ENCODE measurements at regions not wholly inside any gene's neighbourhood (a gene's known extent, or its start where the extent isn't known, plus 50 kb on each side); places are given as distances from the start of the nearest gene placed in this dataset.

DNA sequence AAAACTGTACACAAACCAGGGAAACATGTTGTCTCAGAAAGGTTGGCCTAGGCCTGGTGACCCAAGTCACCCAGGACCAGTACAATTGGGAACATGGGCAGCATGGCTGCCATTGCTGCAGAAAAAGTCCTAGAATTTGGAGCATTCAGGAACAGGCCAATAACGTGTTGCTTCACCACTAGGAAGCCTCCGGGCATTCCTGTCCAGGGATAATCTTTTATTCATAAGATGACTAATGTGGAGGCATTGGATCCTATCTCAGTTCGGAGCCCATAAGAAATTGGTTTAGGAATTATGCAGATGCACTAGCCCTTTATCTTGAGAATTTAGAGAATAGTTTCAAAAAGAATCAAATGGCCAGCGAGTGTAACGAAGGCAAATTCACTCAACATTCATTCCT, 242.8 kb upstream of the NDST4 start:
- no peak overlapping the region for H3K4me3 ChIP-seq (ENCODE audit: low read depth in 2 of 2, low read length in 1 of 2)
- H3K79me2 ChIP-seq (ENCODE audit: insufficient read depth): no peaks in the 10 kb centered on the region
- H3K9ac ChIP-seq: no peak overlapping the region
- H3K4me1 ChIP-seq (ENCODE audit: control insufficient read depth in 1 of 2, insufficient read depth in 2 of 2, low read depth in 1 of 2, low read length in 1 of 2): no peaks in the 10 kb centered on the region
- no peaks in the 10 kb centered on the region for H3K27me3 ChIP-seq (ENCODE audit: insufficient read depth)
- ChIA-PET POLR2A (no interaction called here), CTCF (no interaction called here)
- H3F3A ChIP-seq (replicated peaks; ENCODE audit: insufficient read depth): no peaks in the 10 kb centered on the region
- no peak overlapping the region for H3K4me2 ChIP-seq
- H2AFZ ChIP-seq (ENCODE audit: low read depth): no peak overlapping the region
- 45% methylated on average over 5 of the region's 5 CpGs for WGBS (ENCODE audit: low lambda C conversion rate)
- no peaks in the 10 kb centered on the region for H4K20me1 ChIP-seq (ENCODE audit: insufficient read depth)
- no peak overlapping the region for H3K27ac ChIP-seq (ENCODE audit: low read depth in 2 of 2, low read length in 1 of 2)
- TF ChIP-seq EP300 (IDR thresholded peaks at IDR 0.05; ENCODE audit: borderline replicate concordance in 1 of 2, low read depth in 1 of 2, low read length in 1 of 2) (no peak), FOXM1 (IDR thresholded peaks at IDR 0.05; ENCODE audit: low read depth) (no peak), CHD2 (IDR thresholded peaks at IDR 0.05; ENCODE audit: low read length, partially characterized antibody) (no peak), RAD21 (IDR thresholded peaks at IDR 0.05; ENCODE audit: low read length) (no peak), TCF12 (IDR thresholded peaks at IDR 0.05) (no peak), FOSL2 (IDR thresholded peaks at IDR 0.05; ENCODE audit: borderline replicate concordance, low read depth) (no peak), TEAD4 (IDR thresholded peaks at IDR 0.05; ENCODE audit: borderline replicate concordance, insufficient read depth) (no peak), RFX5 (IDR thresholded peaks at IDR 0.05; ENCODE audit: low read length) (no peak), SIN3A (IDR thresholded peaks at IDR 0.05; ENCODE audit: borderline replicate concordance, low read depth, low read length) (no peak), TAF1 (IDR thresholded peaks at IDR 0.05; ENCODE audit: borderline replicate concordance, low read depth, low read length) (no peak), GABPA (IDR thresholded peaks at IDR 0.05; ENCODE audit: low read depth) (no peak)
- TF ChIP-seq, protein P1, sequence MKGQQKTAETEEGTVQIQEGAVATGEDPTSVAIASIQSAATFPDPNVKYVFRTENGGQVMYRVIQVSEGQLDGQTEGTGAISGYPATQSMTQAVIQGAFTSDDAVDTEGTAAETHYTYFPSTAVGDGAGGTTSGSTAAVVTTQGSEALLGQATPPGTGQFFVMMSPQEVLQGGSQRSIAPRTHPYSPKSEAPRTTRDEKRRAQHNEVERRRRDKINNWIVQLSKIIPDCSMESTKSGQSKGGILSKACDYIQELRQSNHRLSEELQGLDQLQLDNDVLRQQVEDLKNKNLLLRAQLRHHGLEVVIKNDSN (IDR thresholded peaks at IDR 0.05; ENCODE audit: borderline replicate concordance, low read depth): no peak
- TF ChIP-seq, protein P2, sequence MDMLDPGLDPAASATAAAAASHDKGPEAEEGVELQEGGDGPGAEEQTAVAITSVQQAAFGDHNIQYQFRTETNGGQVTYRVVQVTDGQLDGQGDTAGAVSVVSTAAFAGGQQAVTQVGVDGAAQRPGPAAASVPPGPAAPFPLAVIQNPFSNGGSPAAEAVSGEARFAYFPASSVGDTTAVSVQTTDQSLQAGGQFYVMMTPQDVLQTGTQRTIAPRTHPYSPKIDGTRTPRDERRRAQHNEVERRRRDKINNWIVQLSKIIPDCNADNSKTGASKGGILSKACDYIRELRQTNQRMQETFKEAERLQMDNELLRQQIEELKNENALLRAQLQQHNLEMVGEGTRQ (IDR thresholded peaks at IDR 0.05; ENCODE audit: borderline replicate concordance, low read depth, low read length): no peak
- TF ChIP-seq, protein P3, sequence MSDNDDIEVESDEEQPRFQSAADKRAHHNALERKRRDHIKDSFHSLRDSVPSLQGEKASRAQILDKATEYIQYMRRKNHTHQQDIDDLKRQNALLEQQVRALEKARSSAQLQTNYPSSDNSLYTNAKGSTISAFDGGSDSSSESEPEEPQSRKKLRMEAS (IDR thresholded peaks at IDR 0.05; ENCODE audit: low read depth): no peak
- TF ChIP-seq, protein P4, sequence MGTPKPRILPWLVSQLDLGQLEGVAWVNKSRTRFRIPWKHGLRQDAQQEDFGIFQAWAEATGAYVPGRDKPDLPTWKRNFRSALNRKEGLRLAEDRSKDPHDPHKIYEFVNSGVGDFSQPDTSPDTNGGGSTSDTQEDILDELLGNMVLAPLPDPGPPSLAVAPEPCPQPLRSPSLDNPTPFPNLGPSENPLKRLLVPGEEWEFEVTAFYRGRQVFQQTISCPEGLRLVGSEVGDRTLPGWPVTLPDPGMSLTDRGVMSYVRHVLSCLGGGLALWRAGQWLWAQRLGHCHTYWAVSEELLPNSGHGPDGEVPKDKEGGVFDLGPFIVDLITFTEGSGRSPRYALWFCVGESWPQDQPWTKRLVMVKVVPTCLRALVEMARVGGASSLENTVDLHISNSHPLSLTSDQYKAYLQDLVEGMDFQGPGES (IDR thresholded peaks at IDR 0.05; ENCODE audit: low read depth, low read length): no peak
- no peaks in the 10 kb centered on the region for H3K36me3 ChIP-seq (replicated peaks in 1 of 2; ENCODE audit: control insufficient read depth in 1 of 2, insufficient read depth in 2 of 2, low read length in 1 of 2)
- H3K9me2 ChIP-seq: no peaks in the 10 kb centered on the region
- H3K9me3 ChIP-seq: no peaks in the 10 kb centered on the region
- DNase-seq: no peak

DNA sequence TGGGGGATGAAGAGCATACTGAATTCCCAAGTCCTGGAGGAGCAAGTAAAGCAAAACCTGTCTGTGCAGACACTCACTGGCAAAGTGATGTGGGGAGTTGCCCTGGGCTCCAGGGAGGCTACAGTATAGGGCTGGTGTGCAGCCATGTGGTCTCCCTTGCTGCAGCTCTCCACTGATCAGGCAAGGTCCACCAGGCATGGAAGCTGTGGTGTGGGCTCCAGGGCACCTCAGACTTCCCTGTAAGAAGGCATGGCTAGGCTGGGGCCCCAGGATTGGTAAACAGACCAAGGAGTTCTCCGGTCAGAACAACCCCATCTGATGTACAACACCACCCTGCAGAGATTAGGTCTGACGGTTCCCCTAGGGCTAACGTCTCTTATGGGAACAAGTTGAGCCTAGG, 241.9 kb upstream of the NDST4 start:
- Histone ChIP-seq H3K27ac (ENCODE audit: low read depth in 2 of 2, low read length in 1 of 2) (no peak overlapping the region), H3K4me1 (ENCODE audit: control insufficient read depth in 1 of 2, insufficient read depth in 2 of 2, low read depth in 1 of 2, low read length in 1 of 2) (no peaks in the 10 kb centered on the region), H2AFZ (ENCODE audit: low read depth) (no peak overlapping the region), H3K9me2 (no peaks in the 10 kb centered on the region), H3K9ac (no peak overlapping the region), H3K4me2 (no peak overlapping the region), H3F3A (replicated peaks; ENCODE audit: insufficient read depth) (no peaks in the 10 kb centered on the region), H3K9me3 (no peaks in the 10 kb centered on the region), H3K36me3 (replicated peaks in 1 of 2; ENCODE audit: control insufficient read depth in 1 of 2, insufficient read depth in 2 of 2, low read length in 1 of 2) (no peaks in the 10 kb centered on the region), H3K27me3 (ENCODE audit: insufficient read depth) (no peaks in the 10 kb centered on the region), H3K4me3 (ENCODE audit: low read depth in 2 of 2, low read length in 1 of 2) (no peak overlapping the region), H4K20me1 (ENCODE audit: insufficient read depth) (no peaks in the 10 kb centered on the region), H3K79me2 (ENCODE audit: insufficient read depth) (no peaks in the 10 kb centered on the region)
- WGBS (ENCODE audit: low lambda C conversion rate): no CpG with 5 or more reads among the region's 3 CpGs
- no peak for TF ChIP-seq FOXJ3 (CRISPR knock-in tag; IDR thresholded peaks at IDR 0.05)
- TF ChIP-seq GABPA (IDR thresholded peaks at IDR 0.05; ENCODE audit: low read depth): no peak
- no peak for TF ChIP-seq CHD2 (IDR thresholded peaks at IDR 0.05; ENCODE audit: low read length, partially characterized antibody)
- CTCF ChIA-PET: no interaction called here
- DNase-seq: no peak
- POLR2A ChIA-PET: no interaction called here
